ENCODE measurements at regions not wholly inside any gene's neighbourhood (a gene's known extent, or its start where the extent isn't known, plus 50 kb on each side); places are given as distances from the start of the nearest gene placed in this dataset.

DNA sequence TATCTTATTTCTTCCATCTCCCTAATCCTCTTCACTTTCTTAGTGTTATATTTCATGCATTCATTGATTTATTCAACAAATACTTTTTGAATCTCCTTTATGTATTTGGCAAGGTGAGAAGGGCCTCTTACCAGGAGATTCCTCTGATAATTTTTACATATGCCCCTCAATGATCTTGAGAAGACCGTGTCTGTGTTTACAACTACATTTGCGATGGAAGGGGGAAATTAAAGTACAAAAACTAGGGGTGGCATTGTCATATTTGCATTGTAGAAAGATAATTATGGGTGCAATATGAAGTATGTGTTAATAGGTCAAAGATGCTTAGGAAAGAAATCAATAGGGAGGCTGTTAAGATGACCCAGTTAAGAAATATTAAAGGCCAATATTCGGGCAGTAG, 1108.4 kb upstream of the MIR17HG start (continued):
- TF ChIP-seq, protein P1, sequence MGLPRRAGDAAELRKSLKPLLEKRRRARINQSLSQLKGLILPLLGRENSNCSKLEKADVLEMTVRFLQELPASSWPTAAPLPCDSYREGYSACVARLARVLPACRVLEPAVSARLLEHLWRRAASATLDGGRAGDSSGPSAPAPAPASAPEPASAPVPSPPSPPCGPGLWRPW (IDR thresholded peaks at IDR 0.05), result no peak
- TF ChIP-seq ZNF302 (CRISPR knock-in tag; IDR thresholded peaks at IDR 0.05), result no peak

DNA sequence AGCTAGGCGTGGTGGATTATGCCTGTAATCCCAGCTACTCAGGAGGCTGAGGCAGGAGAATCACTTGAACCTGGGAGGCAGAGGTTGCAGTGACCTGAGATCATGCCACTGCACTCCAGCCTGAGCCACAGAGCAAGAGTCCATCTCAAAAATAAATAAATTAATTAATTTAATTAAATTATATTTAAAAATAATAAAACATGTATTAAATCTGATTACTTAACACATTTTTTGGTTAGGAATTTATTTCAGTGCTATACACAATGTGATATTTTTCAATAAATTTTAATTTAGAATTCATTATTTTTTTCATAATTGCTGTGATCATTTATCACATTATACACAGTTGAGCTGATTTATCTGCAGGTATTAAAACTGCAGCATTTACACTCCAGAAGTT, 1101.5 kb upstream of the MIR17HG start:
- H3K27ac ChIP-seq, result no peak overlapping the region
- H3K9me3 ChIP-seq, result no peaks in the 10 kb centered on the region
- POLR2A ChIA-PET, result no interaction called here
- WGBS (ENCODE audit: missing lambda C conversion rate), result 82% methylated on average over 1 of the region's 1 CpG
- ATAC-seq (no peak), FAIRE-seq (no peak), DNase-seq (ENCODE audit: low read depth in 1 of 2, low spot score in 1 of 2) (no peak)
- H3K4me3 ChIP-seq, result no peak overlapping the region
- TF ChIP-seq ZFP36 (IDR thresholded peaks at IDR 0.05; ENCODE audit: borderline replicate concordance, partially characterized antibody) (no peak), ZC3H11A (IDR thresholded peaks at IDR 0.05) (no peak), FOSB (CRISPR knock-in tag; IDR thresholded peaks at IDR 0.05) (no peak), MAZ (IDR thresholded peaks at IDR 0.05; ENCODE audit: borderline replicate concordance, low read depth, low read length) (no peak), MYC (IDR thresholded peaks at IDR 0.05; ENCODE audit: borderline replicate concordance, low read length) (no peak), KDM1A (IDR thresholded peaks at IDR 0.05; ENCODE audit: low read depth) (no peak), JUNB (IDR thresholded peaks at IDR 0.05) (no peak)
- TF ChIP-seq, protein P2, sequence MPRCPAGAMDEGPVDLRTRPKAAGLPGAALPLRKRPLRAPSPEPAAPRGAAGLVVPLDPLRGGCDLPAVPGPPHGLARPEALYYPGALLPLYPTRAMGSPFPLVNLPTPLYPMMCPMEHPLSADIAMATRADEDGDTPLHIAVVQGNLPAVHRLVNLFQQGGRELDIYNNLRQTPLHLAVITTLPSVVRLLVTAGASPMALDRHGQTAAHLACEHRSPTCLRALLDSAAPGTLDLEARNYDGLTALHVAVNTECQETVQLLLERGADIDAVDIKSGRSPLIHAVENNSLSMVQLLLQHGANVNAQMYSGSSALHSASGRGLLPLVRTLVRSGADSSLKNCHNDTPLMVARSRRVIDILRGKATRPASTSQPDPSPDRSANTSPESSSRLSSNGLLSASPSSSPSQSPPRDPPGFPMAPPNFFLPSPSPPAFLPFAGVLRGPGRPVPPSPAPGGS (IDR thresholded peaks at IDR 0.05), result no peak
- TF ChIP-seq, protein P3, sequence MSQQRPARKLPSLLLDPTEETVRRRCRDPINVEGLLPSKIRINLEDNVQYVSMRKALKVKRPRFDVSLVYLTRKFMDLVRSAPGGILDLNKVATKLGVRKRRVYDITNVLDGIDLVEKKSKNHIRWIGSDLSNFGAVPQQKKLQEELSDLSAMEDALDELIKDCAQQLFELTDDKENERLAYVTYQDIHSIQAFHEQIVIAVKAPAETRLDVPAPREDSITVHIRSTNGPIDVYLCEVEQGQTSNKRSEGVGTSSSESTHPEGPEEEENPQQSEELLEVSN (IDR thresholded peaks at IDR 0.05; ENCODE audit: borderline replicate concordance, low read depth), result no peak
- CTCF ChIA-PET, result no interaction called here
- H3K4me2 ChIP-seq, result no peak overlapping the region
- no peaks in the 10 kb centered on the region for H3K4me1 ChIP-seq

DNA sequence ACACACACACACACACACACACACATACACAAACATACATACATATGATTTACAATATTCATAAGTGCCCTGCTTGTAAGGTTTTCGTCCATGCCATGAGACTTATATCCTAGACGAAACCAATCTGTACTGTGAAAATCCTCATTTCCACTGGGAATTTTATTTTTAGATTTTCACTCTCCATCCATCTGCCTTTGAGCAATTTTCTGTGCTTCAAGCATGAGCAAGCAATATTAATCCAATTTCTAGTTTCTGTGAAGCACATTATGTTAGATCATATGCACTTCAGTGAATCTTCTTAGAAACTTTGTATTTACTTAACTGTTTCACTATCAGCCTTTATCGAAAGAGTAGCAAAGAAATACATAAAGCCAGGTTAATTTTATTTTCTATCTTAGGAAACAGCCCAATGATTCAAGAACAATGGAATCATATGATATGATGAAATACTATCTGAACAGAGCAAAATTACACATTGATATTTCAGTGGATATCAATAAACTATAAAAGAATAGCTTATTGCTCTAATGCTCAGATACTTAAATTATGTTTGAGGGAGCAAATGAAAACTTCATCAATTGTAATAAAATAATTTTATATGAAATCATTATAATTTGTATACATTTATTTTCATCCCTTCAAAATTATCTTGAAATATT, 1100.7 kb upstream of the MIR17HG start:
- DNase-seq (ENCODE audit: low read depth in 1 of 2, low spot score in 1 of 2) (no peak), ATAC-seq (no peak), FAIRE-seq (no peak)
- CTCF ChIA-PET, result no interaction called here
- Histone ChIP-seq H3K27ac (no peak overlapping the region), H3K4me1 (no peaks in the 10 kb centered on the region), H3K4me2 (no peak overlapping the region), H3K9me3 (no peaks in the 10 kb centered on the region), H3K4me3 (no peak overlapping the region)
- 87% methylated on average over 3 of the region's 3 CpGs for WGBS (ENCODE audit: missing lambda C conversion rate)
- TF ChIP-seq FOXS1 (CRISPR knock-in tag; IDR thresholded peaks at IDR 0.05) (no peak), POLR2A (IDR thresholded peaks at IDR 0.05; ENCODE audit: low read length) (no peak), TP53 (CRISPR knock-in tag; IDR thresholded peaks at IDR 0.05) (no peak), ESRRA (IDR thresholded peaks at IDR 0.05; ENCODE audit: borderline replicate concordance, low read length) (no peak), NFE2L2 (conservative IDR thresholded peaks at IDR 0.05; ENCODE audit: low read length) (no peak), CHD2 (IDR thresholded peaks at IDR 0.05; ENCODE audit: low read length, partially characterized antibody) (no peak), RAD21 (conservative IDR thresholded peaks at IDR 0.05 in 1 of 2, IDR thresholded peaks at IDR 0.05 in 1 of 2) (no peak), EP300 (IDR thresholded peaks at IDR 0.05) (no peak), ZNF302 (CRISPR knock-in tag; IDR thresholded peaks at IDR 0.05) (no peak)
- TF ChIP-seq, protein P4, sequence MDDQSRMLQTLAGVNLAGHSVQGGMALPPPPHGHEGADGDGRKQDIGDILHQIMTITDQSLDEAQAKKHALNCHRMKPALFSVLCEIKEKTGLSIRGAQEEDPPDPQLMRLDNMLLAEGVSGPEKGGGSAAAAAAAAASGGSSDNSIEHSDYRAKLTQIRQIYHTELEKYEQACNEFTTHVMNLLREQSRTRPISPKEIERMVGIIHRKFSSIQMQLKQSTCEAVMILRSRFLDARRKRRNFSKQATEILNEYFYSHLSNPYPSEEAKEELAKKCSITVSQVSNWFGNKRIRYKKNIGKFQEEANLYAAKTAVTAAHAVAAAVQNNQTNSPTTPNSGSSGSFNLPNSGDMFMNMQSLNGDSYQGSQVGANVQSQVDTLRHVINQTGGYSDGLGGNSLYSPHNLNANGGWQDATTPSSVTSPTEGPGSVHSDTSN (IDR thresholded peaks at IDR 0.05), result no peak
- TF ChIP-seq, protein P5, sequence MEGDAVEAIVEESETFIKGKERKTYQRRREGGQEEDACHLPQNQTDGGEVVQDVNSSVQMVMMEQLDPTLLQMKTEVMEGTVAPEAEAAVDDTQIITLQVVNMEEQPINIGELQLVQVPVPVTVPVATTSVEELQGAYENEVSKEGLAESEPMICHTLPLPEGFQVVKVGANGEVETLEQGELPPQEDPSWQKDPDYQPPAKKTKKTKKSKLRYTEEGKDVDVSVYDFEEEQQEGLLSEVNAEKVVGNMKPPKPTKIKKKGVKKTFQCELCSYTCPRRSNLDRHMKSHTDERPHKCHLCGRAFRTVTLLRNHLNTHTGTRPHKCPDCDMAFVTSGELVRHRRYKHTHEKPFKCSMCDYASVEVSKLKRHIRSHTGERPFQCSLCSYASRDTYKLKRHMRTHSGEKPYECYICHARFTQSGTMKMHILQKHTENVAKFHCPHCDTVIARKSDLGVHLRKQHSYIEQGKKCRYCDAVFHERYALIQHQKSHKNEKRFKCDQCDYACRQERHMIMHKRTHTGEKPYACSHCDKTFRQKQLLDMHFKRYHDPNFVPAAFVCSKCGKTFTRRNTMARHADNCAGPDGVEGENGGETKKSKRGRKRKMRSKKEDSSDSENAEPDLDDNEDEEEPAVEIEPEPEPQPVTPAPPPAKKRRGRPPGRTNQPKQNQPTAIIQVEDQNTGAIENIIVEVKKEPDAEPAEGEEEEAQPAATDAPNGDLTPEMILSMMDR (IDR thresholded peaks at IDR 0.05), result no peak
- TF ChIP-seq, protein P1 (IDR thresholded peaks at IDR 0.05), result no peak
- TF ChIP-seq, protein P6, sequence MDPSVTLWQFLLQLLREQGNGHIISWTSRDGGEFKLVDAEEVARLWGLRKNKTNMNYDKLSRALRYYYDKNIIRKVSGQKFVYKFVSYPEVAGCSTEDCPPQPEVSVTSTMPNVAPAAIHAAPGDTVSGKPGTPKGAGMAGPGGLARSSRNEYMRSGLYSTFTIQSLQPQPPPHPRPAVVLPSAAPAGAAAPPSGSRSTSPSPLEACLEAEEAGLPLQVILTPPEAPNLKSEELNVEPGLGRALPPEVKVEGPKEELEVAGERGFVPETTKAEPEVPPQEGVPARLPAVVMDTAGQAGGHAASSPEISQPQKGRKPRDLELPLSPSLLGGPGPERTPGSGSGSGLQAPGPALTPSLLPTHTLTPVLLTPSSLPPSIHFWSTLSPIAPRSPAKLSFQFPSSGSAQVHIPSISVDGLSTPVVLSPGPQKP (IDR thresholded peaks at IDR 0.05; ENCODE audit: low read depth, low read length), result no peak
- TF ChIP-seq, protein P3 (IDR thresholded peaks at IDR 0.05; ENCODE audit: borderline replicate concordance, low read depth), result no peak
- TF ChIP-seq, protein P7, sequence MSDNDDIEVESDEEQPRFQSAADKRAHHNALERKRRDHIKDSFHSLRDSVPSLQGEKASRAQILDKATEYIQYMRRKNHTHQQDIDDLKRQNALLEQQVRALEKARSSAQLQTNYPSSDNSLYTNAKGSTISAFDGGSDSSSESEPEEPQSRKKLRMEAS (IDR thresholded peaks at IDR 0.05), result no peak
- POLR2A ChIA-PET, result no interaction called here
